Astrocyte (in vitro differentiated cells and primary cell): ENCODE measurements at regions not wholly inside any gene's neighbourhood (a gene's known extent, or its start where the extent isn't known, plus 50 kb on each side); places are given as distances from the start of the nearest gene placed in this dataset.

ENCODE experiments used
- DNase-seq: peaks from one replicate; pipeline ENCODE4 v3.0.0-alpha.2; 2010; ENCODE audit warnings: low read depth
- FAIRE-seq: peaks from 2 replicates; lab custom pipeline; 2011; peaks lifted over from hg19 to GRCh38; lab: Jason Lieb, UNC
- H2AFZ ChIP-seq: 2 replicates; pipeline ENCODE4 v1.6.0; 2012; ENCODE audit warnings: low read depth, low read length, inconsistent platforms
- H3K27ac ChIP-seq: 2 replicates; pipeline ENCODE4 v1.5.1; 2011; ENCODE audit warnings: low read depth, low read length, inconsistent platforms
- H3K27me3 ChIP-seq: 2 replicates; pipeline ENCODE4 v1.6.0; 2011; ENCODE audit warnings: low read length, inconsistent platforms; ENCODE audit not compliant: insufficient read depth
- H3K36me3 ChIP-seq: 2 replicates; pipeline ENCODE4 v1.5.1; 2011; ENCODE audit warnings: low read length, inconsistent platforms; ENCODE audit not compliant: insufficient read depth
- H3K4me1 ChIP-seq: 2 replicates; pipeline ENCODE4 v1.5.1; 2011; ENCODE audit warnings: low read length, inconsistent platforms; ENCODE audit not compliant: insufficient read depth
- H3K4me2 ChIP-seq: 2 replicates; pipeline ENCODE4 v1.6.0; 2012; ENCODE audit warnings: low read length, inconsistent platforms
- H3K4me3 ChIP-seq: 2 replicates; pipeline ENCODE4 v1.5.1; 2011; ENCODE audit warnings: low read depth, mild to moderate bottlenecking, low read length, inconsistent platforms; ENCODE audit not compliant: insufficient read depth
- H3K79me2 ChIP-seq: 2 replicates; pipeline ENCODE4 v1.6.0; 2012; ENCODE audit warnings: mild to moderate bottlenecking, low read length, inconsistent platforms; ENCODE audit not compliant: insufficient read depth
- H3K9ac ChIP-seq: 2 replicates; pipeline ENCODE4 v1.6.0; 2012; ENCODE audit warnings: mild to moderate bottlenecking, low read length, inconsistent platforms
- H3K9me3 ChIP-seq: 2 replicates; pipeline ENCODE4 v1.5.1; 2012; ENCODE audit warnings: low read depth, mild to moderate bottlenecking, low read length, inconsistent platforms; ENCODE audit not compliant: insufficient read depth
- H4K20me1 ChIP-seq: 2 replicates; pipeline ENCODE4 v1.6.0; 2012; ENCODE audit warnings: low read length, inconsistent platforms; ENCODE audit not compliant: insufficient read depth
- H3K27ac Mint-ChIP-seq: one replicate; pipeline ENCODE4 v1.8.0; 2021; ENCODE audit warnings: mild to moderate bottlenecking, mixed read lengths; ENCODE audit not compliant: unreplicated experiment
- H3K27me3 Mint-ChIP-seq: one replicate; pipeline ENCODE4 v1.8.0; 2021; ENCODE audit warnings: low read depth, mixed read lengths; ENCODE audit not compliant: unreplicated experiment
- H3K36me3 Mint-ChIP-seq: one replicate; pipeline ENCODE4 v1.8.0; 2021; ENCODE audit warnings: low read depth, mixed read lengths; ENCODE audit not compliant: unreplicated experiment
- H3K4me1 Mint-ChIP-seq: one replicate; pipeline ENCODE4 v1.8.0; 2021; ENCODE audit warnings: low read depth, mixed read lengths; ENCODE audit not compliant: unreplicated experiment
- H3K4me3 Mint-ChIP-seq: one replicate; pipeline ENCODE4 v1.8.0; 2021; ENCODE audit warnings: mild to moderate bottlenecking, moderate library complexity, mixed read lengths; ENCODE audit not compliant: unreplicated experiment
- H3K9me3 Mint-ChIP-seq: one replicate; pipeline ENCODE4 v1.8.0; 2021; ENCODE audit warnings: mild to moderate bottlenecking, mixed read lengths; ENCODE audit not compliant: unreplicated experiment
- CTCF ChIP-seq: IDR thresholded peaks from 2 replicates; pipeline ENCODE4 v1.5.1; 2011; ENCODE audit warnings: low read depth, mild to moderate bottlenecking, inconsistent platforms, low read length, moderate library complexity; ENCODE audit not compliant: insufficient read depth
- EZH2 ChIP-seq: IDR thresholded peaks from 2 replicates; pipeline ENCODE4 v1.6.1; 2012; ENCODE audit warnings: mild to moderate bottlenecking, low read length, inconsistent platforms; ENCODE audit not compliant: insufficient read depth

- no peaks in the 10 kb centered on the region for H3K9me3 Mint-ChIP-seq
Observed at GRCh38 chr6:25124216-25124715, 154.9 kb upstream of the CARMIL1 start.

GRCh38 chr6:25125736-25126135 is 153.4 kb upstream of the CARMIL1 start:
- H3K4me3 Mint-ChIP-seq: no peak overlapping the region
- Histone ChIP-seq H3K79me2 (no peaks in the 10 kb centered on the region), H3K9me3 (no peaks in the 10 kb centered on the region), H3K4me3 (no peak overlapping the region), H4K20me1 (no peaks in the 10 kb centered on the region), H2AFZ (no peak overlapping the region), H3K27me3 (no peaks in the 10 kb centered on the region), H3K9ac (no peak overlapping the region), H3K4me1 (no peaks in the 10 kb centered on the region), H3K36me3 (no peaks in the 10 kb centered on the region), H3K4me2 (no peak overlapping the region), H3K27ac (no peak overlapping the region)
- H3K36me3 Mint-ChIP-seq: no peaks in the 10 kb centered on the region
- H3K27ac Mint-ChIP-seq: no peak overlapping the region
- H3K9me3 Mint-ChIP-seq: no peaks in the 10 kb centered on the region
- DNase-seq (no peak), FAIRE-seq (no peak)
- H3K4me1 Mint-ChIP-seq: no peaks in the 10 kb centered on the region
- no peaks in the 10 kb centered on the region for H3K27me3 Mint-ChIP-seq
- TF ChIP-seq EZH2 (no peak), CTCF (no peak)

More at GRCh38 chr6:25124216-25124715, 154.9 kb upstream of the CARMIL1 start:
- H3K9me3 ChIP-seq: no peaks in the 10 kb centered on the region
- H2AFZ ChIP-seq: no peak overlapping the region
- no peak overlapping the region for H3K4me2 ChIP-seq
- no peak overlapping the region for H3K27ac Mint-ChIP-seq
- H3K4me3 Mint-ChIP-seq: no peak overlapping the region
- H3K4me1 ChIP-seq: no peaks in the 10 kb centered on the region
- no peaks in the 10 kb centered on the region for H3K79me2 ChIP-seq
- no peaks in the 10 kb centered on the region for H3K36me3 ChIP-seq
- H3K4me3 ChIP-seq: no peak overlapping the region
- no peak overlapping the region for H3K27ac ChIP-seq
- DNase-seq: no peak
- H3K4me1 Mint-ChIP-seq: no peaks in the 10 kb centered on the region
- no peaks in the 10 kb centered on the region for H4K20me1 ChIP-seq
- H3K27me3 Mint-ChIP-seq: no peaks in the 10 kb centered on the region
- TF ChIP-seq EZH2 (no peak), CTCF (no peak)
- no peaks in the 10 kb centered on the region for H3K36me3 Mint-ChIP-seq
- H3K27me3 ChIP-seq: no peaks in the 10 kb centered on the region
- H3K9ac ChIP-seq: no peak overlapping the region
- FAIRE-seq: no peak

GRCh38 chr6:25127076-25127837 is 151.9 kb upstream of the CARMIL1 start:
- Histone ChIP-seq H3K9ac (no peak overlapping the region), H2AFZ (no peak overlapping the region), H3K27me3 (no peaks in the 10 kb centered on the region), H3K4me2 (no peak overlapping the region), H3K4me1 (no peaks in the 10 kb centered on the region), H4K20me1 (no peaks in the 10 kb centered on the region), H3K4me3 (no peak overlapping the region), H3K27ac (no peak overlapping the region), H3K79me2 (no peaks in the 10 kb centered on the region), H3K9me3 (no peaks in the 10 kb centered on the region), H3K36me3 (no peaks in the 10 kb centered on the region)
- Mint-ChIP-seq H3K27me3 (no peaks in the 10 kb centered on the region), H3K27ac (no peak overlapping the region), H3K36me3 (no peaks in the 10 kb centered on the region), H3K9me3 (no peaks in the 10 kb centered on the region), H3K4me3 (no peak overlapping the region), H3K4me1 (no peaks in the 10 kb centered on the region)
- DNase-seq: no peak
- no peak for TF ChIP-seq EZH2
- TF ChIP-seq CTCF: no peak
- no peak for FAIRE-seq
